NCI-H446 (cell line): ENCODE measurements at regions not wholly inside any gene's neighbourhood (a gene's known extent, or its start where the extent isn't known, plus 50 kb on each side); places are given as distances from the start of the nearest gene placed in this dataset.

Experiments
- DNase-seq, 2 experiments: peaks; one replicate each; lab custom pipeline; 2025; lab: John Stamatoyannopoulos, UW

DNA sequence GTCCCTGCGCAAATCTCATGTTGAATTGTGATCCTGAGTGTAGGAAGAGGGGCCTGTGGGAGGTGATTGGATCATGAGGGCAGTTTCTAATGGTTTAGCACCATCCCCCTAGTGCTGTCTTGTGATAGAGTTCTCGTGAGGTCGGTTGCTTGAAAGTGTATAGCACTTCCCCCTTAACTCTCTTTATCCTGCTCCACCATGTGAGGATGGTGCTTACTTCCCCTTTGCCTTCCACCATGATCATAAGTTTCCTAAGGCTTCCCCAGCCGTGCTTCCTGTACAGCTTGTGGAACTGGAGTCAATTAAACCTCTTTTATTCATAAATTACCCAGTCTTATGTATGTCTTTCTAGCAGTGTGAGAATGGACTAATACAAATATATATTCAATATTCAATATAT is 303.7 kb upstream of the SEL1L start:
- DNase-seq, result no peak

DNA sequence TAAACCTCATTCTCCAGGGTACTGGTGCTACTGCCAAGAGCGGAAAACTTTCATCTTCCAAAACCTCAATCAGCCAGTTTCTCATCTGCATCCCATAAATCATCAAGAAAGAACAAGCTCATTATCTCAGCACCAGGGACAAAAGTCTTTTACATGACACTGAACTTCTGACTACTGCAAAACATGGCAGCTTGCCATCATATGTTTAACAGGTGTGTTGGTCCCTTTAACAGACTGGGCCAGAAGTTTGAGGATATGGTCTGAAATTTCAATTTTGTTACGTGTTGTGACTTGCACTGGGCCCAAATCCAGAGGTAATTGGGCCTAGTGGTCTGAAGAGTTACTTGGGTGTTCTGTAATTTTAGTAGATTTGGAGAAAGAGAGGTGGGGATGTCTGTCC is 305.4 kb upstream of the SEL1L start:
- no peak for DNase-seq

DNA sequence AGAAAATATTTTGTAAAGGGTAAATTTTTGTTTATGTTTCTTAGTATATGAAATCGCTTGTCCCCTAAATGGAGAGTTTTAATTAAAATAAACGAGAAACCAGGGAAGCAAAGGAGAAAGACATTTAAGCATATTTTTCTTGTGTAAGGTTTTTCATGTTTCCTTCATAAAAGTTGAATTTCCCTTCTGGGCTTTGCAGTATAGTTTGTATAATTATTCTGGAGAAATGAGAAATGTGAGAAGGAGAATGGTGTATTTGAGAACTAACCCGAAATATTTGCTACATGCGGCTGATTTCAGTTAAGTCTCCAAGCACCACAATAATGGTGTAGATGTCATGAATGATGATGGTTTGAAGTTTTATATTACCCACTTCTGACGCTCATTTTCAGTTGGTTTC is 307.7 kb upstream of the SEL1L start:
- no peak for DNase-seq

DNA sequence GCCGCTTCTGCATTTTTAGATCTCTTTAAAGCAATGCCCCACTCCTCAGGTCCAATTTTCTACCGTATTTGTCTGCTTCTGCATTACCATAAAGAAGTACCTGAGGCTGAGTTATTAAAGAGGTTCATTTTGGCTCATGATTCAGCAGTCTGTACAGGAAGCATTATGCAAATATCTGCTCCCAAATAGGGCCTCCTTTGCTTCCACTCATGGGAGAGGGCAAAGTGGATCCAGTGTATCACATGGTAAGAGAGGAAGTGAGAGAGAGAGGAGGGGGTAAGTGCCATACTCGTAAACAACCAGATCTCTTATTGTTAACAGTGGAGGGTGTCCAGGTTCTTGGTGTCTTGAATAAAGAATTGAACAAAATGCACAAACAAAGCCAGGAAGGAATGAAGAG is 316.1 kb upstream of the SEL1L start:
- no peak for DNase-seq

DNA sequence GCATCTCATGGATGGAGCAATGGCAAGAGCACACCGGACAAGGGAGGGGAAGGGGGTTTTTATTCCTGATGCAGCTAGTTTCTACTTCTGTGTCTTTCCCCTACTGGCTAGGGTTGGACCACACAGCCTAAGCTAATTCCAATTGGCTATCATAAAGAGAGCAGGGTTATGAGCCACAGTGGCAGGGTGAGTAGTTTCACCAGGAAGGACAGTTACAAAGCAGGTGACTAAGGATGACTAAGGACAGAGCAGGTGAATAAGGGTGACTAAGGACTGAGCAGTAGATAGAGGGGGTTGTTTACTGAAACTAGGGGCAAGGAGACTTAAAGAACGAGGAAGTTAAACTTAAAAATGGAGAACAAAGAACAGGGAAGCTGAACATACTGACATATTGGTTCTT is 321.4 kb upstream of the SEL1L start:
- DNase-seq, result no peak

DNA sequence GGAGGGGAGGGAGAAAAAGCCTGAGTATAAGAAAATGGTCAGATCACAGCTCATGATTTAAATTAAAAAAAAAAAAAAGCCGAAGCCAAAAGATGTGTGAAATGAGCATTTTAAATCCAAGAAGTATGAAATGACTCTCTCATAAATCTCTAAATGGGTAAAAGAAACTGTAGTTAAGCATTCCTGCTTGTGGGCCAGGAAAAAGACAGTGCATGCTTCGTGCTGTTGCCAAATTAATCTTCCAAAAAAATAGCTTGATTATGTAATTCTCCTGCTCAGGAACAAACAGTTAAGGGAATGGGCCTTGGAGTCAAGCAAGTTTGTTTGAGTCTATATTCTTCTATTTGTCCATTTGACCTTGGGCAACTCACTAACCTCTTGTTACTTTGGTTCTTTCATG is 325.4 kb upstream of the SEL1L start:
- no peak for DNase-seq

DNA sequence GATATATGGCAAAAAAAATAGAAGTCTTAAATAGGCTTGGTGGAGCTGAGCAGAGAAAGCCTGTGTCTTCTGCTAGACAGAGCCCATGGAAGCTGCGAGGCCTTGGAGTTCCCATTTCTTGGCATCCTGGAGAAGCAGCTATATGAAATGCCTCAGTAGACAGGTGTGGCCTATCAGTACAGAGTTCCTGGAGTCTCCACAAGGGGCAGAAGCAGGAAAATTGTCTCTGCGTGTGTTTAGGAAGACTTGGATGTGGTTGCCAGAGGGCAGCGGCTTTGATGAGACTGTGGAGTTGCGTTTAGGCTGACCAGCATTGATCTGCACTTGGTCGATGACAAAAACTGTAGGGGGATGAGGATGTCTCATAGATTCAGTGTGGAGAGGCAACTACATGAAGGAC is 334.5 kb upstream of the SEL1L start:
- no peak for DNase-seq

DNA sequence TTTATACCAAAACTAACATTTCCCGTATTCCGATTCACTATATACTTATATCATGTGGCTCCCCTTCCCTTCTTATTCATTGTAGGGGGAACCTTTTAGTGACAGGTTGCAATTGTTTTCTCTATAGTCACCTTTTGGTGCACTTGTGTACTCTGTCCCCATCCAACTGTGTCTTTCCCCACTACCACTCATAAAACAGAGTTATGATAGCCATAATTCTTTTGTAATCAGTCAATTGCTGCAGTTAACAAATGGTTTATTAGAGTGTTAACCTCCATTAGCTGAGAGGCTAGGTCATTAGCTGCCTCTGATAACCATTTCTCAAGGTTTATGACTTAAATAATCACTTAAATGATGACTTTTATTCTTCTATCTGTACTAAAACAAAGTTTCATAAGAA is 338.1 kb upstream of the SEL1L start:
- DNase-seq, result no peak

DNA sequence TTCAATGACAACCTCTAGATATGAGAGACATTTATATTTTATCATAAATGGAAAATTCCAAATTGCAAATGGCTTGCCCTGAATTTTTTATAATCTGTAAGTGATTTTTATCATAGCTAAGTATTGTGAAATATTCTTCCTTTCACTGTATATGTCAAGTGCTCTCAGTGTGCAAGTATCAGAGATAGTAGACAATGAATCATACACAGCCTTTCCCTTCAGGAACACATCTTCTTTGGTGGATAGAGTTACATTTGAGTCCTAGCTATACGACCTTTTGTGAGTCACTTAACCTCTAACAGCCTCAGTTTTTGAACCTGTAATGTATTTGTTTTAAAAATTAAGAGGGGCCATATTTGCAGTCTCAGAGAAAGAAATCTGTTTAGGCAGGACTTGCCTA is 350.7 kb upstream of the SEL1L start:
- DNase-seq, result no peak

DNA sequence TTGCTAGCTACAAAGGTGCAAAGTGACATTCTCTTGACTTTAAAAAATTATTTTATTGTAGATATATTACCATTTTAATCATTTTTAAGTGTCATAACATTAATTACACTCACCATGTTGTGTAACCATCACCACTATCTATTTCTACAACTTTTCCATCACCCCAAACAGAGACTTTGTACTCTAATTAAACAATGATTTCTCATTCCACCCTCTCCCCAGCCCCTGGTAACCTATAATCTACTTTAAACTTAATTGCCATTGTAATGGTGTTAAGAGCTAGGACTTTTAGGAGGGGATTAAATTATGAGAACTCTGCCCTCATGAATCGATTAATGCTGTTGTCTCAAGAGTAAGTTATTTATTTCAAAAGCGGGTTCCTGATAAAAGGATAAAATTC is 352.9 kb upstream of the SEL1L start:
- DNase-seq, result no peak

DNA sequence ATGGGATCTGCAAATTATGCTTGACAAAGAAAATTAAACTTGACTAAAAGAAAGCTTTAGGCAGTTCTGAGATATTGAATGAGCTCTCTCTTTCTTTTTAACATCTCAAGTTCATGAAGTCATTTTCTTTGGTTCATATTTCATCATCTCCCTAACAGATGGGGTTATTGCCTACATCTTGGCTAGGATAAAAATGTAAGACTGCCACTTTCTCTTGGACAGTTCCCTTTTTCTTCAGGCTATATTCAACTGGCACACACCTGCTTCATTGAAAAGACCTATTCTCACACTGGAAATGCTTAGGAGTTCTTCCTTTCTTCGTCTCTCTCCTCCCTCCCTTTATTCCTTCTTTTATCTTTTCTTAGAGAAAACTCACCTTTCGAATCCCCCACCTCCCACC is 355.9 kb upstream of the SEL1L start:
- DNase-seq, result no peak

DNA sequence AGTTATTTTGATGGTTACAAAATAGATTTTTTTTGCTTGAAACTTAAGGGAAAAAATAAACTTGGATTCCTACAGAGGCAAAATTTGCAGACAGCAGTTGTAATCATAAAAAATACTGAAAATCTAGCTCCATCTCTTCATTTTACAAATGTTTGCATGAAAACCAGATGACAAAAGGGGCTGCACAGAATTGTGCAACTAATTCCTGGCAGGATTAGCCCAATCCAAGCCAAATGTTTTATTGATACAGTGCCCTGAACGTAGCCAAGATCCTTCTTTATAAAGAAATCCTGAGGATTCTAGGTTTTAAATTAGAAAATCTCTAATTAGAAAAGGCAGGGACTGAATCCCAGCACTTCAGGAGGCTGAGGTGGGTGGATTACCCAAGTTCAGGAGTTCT is 356.4 kb upstream of the SEL1L start:
- no peak for DNase-seq

DNA sequence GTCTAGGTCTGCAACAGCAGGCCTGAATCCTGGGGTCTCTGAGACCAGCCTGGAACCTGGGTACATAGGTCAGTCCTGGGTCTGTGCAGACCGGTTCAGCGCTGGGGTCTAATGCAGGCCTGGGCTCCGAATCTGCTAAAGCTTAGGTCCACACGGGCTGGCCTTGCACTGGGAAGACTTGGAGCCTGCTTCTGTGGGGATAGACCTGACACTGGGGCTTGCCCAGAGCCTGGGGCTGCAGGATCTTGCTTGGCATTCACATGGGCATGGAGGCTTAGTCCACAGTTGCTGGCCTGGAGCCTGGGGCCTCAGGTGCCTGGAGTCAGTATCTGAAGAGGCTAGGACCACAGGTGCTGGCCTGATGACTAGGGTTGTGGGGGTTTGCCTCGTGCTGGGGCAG is 369.8 kb upstream of the SEL1L start:
- no peak for DNase-seq

DNA sequence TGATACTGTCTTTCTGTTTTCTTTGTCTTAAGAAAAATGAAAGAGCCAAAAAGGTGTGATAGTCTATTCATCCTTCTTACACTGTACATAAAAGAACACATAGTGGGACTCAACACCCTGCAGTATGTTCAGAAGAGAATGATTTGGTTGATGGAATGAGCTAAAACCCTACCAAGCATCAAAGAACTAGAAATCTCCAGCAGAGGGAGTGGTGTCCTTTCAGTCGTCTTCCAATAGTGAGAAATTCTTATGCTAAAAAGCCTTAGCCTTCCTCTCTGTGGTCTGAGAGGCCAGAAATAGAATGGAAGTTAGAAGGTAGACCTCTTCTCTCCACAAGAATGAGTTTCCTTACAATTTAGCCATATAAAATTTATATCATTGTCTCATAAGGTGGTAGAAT is 393.4 kb upstream of the SEL1L start:
- DNase-seq, result no peak

DNA sequence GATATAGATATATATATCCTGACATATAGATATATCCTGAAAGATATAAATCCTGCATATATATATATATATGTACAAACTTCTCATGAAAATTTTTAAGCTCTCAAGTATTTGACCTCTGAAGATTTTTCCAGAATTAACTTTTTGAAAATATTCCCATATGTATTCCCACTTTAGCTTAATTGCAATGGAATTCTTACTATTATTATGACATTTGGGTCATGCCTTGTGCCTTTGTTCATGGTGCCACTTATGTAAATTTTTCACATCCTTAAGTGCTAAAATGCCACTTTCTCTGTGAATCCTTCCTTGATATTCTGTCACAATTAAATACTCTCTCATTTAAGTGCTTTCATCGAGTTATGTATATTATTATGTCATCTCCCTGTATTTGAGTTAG is 398.2 kb upstream of the SEL1L start:
- DNase-seq, result no peak

DNA sequence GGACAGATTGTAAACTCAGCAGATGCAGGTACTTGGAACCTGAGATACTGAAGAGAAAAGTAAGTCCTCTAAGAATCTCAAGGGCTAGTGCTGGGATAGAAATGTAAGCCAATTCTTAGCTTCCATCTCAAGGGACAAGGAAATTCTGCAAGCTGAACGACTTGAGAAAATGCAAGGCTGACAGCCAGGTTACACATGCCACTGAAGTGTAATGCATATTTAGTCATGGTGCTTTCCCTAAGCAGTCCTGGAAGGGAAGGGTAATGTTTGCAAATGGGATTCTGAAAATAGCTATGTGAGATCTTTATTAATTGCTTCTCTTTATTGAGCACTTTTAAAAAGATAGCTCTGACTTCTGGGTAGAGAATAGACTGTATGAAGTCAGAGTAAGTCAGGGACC is 402.7 kb upstream of the SEL1L start:
- DNase-seq, result no peak

DNA sequence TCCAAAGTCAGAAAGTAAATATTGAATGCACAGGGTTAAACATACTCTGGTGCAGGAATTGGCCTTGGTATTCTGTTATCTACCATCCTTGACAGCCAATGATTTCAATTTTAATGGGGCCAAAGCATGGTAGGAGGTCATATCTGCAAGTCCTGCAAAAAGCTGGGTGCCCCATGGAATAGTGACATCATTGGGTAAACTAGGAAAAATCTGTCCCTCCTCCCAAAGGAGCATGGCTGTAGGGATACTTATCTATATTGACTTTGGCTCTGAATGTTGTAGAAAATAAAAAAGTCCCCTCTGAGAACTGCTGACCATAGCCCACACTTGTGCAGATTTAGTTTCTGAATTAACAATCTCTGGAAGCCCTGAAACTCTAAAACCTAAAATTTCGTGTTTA is 403.2 kb upstream of the SEL1L start:
- DNase-seq, result no peak

DNA sequence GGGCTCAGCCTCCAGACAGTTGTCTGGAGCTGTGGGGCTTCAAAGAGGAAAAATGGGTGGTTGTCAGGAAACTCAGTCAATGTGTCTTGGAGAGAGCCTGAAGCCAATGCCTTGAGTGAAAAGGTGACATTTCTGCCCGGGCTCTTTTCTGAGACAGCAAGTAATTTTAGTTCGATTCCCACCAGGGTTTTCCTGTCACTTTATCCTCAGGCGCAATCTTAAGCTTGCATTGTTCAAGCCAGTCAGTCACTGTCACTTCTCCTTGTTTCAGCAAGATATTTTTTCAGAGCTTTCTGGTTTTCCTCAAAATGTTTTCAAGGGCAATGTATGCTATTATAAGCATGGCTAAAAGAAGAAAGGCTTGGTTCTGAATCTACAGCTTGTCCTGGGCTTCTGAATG is 404.7 kb upstream of the SEL1L start:
- DNase-seq, result no peak

DNA sequence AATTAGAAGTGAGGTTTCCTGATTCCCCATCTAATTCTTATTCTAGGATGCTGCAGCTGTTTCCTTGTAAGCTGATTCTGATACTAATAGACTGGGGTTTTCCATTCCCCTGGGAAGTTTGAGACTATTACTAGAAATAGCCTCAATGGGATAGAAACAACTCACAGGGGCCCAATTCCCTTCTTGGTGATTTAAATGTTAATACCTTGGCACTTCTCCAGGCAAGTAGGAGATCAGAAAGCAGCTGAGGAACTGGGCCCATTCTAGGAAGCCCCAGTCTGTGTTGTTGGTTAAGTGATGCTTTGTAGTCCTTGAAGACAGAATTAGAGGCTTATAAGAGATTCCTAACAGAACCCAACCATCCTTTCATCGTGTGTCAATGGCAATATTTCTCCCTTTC is 407.0 kb upstream of the SEL1L start:
- DNase-seq, result no peak

DNA sequence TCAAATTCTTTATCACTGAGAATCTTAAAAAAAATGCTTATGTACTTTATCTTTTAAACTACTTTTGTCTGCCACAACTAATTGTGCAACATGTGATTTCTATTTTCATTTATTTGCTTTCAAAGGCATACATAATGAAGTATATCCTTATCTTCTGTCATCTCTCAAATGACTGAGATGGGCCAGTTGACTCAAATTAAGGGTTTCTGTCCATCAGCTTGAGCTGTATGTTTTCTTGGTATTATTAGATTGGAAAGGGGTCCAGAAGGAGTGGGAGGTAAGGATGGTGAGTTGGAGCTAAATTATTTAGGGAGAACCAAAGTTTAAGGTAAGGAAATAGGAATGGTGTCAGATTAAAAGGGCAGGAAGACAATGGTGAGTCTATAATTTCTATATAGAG is 408.4 kb upstream of the SEL1L start:
- no peak for DNase-seq

DNA sequence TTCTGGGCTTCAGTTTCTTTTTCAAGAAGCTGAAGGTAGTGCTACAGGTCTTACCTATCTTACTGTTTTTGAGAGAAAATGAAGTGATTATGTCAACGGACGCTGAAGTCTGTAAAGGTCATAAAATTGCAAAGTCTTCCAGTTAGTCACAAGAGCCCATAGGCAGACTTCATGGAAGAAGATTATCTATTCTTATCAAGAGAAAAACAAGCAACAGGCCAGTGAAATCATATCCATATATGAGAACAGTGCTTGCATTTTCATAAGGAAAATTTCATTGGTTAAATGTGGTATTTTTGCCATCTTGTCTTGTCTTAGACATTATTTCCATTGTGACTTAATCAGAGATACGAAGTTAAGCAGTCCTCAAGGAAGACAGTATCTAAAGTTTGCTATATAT is 412.7 kb upstream of the SEL1L start:
- DNase-seq, result no peak

DNA sequence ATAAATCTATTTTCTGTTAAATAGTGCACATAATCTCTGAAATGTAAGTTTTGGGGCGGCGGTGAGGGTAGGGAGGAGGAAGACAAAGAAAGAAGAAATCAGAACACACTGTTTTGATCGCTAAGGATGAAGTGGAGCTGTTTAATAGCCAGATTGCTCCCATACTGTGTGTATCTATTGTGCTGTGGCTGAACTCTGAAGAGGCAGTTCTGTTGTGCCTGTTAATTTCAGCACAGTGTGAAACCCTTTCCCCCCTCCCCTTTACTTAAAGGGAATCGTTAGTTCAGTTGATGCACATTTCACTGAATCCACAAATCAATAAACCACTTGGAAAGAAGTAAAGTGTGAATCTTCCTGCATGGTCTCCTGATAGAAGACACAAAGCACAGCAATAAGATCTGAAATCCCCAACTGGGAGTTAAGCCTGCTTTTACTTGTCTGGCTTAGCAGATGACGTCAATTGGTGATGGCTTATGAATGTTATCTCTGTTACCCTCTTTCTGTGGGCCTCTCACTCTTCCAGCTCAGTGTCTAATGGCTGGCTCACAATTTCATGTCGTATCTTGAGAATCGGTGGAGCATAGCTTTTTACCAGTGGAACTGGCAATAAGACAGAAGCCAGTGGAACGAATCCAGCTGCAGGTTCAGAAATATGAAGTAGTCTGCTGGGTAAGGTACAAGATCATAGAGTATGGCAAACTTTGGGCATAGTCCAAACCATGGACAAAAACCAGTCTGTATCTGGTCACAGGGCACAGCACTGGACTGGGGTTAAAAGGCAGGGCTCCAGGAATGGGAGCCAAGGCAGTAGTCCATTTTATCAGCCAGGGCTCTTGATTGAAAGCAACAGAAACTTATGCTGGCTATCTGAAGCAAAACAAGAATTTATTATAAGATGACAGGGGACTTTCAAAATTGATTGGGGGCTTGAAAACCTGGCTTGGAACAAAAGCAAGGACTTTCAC is 413.5 kb upstream of the SEL1L start:
- DNase-seq, result no peak

DNA sequence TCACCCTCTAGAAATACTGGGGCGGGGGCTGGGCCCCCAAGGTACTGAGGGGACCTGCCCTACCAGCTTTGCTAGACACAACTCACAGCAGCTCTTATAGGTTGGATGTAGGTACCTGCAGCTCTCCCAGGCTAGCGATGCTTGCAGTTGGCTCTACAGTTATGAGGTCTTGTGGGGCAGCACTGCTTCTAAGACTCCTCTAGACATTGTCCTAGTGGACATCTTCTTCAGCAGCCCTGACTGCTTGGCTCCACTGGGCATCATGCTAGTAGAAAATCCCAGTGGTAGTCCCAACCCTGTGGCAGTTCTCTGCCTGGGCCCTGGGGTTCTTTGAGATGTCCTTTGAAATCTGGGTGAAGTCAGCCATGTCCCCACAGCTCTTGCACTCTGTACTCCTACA is 419.3 kb upstream of the SEL1L start:
- no peak for DNase-seq

DNA sequence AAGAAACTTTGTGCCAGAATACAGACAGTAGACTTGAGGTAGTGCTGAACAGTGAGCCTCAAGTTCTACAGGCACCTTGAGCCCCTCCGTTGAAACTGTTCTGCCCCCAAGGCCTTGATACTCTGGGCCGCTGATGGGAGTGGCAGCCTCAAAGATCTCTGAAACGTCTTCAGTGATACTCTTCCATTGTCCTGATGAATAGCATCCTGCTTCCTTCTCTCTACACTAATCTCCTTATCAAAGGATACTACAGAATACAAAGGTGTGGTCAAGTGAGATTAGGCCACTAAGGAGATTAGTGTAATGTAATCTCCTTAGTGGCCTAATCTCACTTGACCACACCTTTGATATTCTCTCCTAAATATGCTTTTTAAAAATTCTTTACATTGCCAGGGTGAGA is 419.8 kb upstream of the SEL1L start:
- no peak for DNase-seq
